GM18907 (cell line): ENCODE measurements at regions not wholly inside any gene's neighbourhood (a gene's known extent, or its start where the extent isn't known, plus 50 kb on each side); places are given as distances from the start of the nearest gene placed in this dataset.

Experiments
- ATAC-seq: cut with Tn5 transposase; IDR thresholded peaks from one replicate; pipeline ENCODE4 v1.9.1; 2021; ENCODE audit warnings: mild to moderate bottlenecking, moderate library complexity; ENCODE audit not compliant: unreplicated experiment

- ATAC-seq = no peak
Observed at GRCh38 chr3:194738254-194739093, 52.8 kb downstream of the FAM43A start.

- ATAC-seq = no peak
Observed at GRCh38 chr3:194739498-194740284, 54.0 kb downstream of the FAM43A start.

GRCh38 chr3:194740859-194741491 is 55.3 kb downstream of the FAM43A start:
- no peak for ATAC-seq

GRCh38 chr3:194741916-194742315 is 56.2 kb downstream of the FAM43A start:
- no peak for ATAC-seq

- ATAC-seq = no peak
Observed at GRCh38 chr3:194744826-194745225, 59.1 kb downstream of the FAM43A start.

GRCh38 chr3:194745422-194746184 is 59.9 kb downstream of the FAM43A start:
- no peak for ATAC-seq

GRCh38 chr3:194748225-194748624 is 62.5 kb downstream of the FAM43A start:
- ATAC-seq = no peak

GRCh38 chr3:194749631-194750490 is 64.2 kb downstream of the FAM43A start:
- no peak for ATAC-seq

- no peak for ATAC-seq
Observed at GRCh38 chr3:194750491-194750828, 64.8 kb downstream of the FAM43A start.

GRCh38 chr3:194755671-194756459 is 70.2 kb downstream of the FAM43A start:
- no peak for ATAC-seq

GRCh38 chr3:194756460-194756779 is 70.7 kb downstream of the FAM43A start:
- ATAC-seq = no peak

- ATAC-seq = no peak
Observed at GRCh38 chr3:194756791-194757325, 71.2 kb downstream of the FAM43A start.

- ATAC-seq = no peak
Observed at GRCh38 chr3:194757647-194758061, 72.0 kb downstream of the FAM43A start.

GRCh38 chr3:194758716-194759115 is 73.0 kb downstream of the FAM43A start:
- ATAC-seq = no peak

GRCh38 chr3:194760494-194761137 is 74.9 kb downstream of the FAM43A start:
- no peak for ATAC-seq

- ATAC-seq = no peak
Observed at GRCh38 chr3:194761384-194761783, 75.7 kb downstream of the FAM43A start.

GRCh38 chr3:194766845-194767244 is 81.2 kb downstream of the FAM43A start:
- ATAC-seq = no peak

- ATAC-seq = no peak
Observed at GRCh38 chr3:194767446-194768207, 81.9 kb downstream of the FAM43A start.
